ENCODE measurements at regions not wholly inside any gene's neighbourhood (a gene's known extent, or its start where the extent isn't known, plus 50 kb on each side); places are given as distances from the start of the nearest gene placed in this dataset.

DNA sequence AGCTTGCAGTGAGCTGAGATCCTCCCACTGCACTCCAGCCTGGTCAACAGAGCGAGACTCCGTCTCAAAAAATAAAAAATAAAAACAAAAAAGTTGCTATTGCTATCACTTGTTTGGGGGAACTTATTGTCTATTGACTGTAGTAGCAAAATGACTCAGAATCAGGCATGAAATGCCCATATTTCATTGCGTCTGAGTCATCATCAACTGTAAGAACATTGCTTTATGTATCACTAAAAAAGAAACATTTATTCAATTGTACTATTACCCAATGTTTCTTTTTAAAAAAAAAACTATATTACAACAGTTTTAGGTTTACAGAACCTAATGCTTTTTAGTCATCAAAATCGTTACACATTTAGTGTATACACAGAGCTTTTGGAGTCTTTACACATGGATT, 91.0 kb upstream of the FMN2 start:
- TF ChIP-seq CTCF (conservative IDR thresholded peaks at IDR 0.05) (no peak), EZH2 (IDR thresholded peaks at IDR 0.05; ENCODE audit: low read depth) (no peak)

Data from PC-9 (cell line).